ENCODE measurements at regions not wholly inside any gene's neighbourhood (a gene's known extent, or its start where the extent isn't known, plus 50 kb on each side); places are given as distances from the start of the nearest gene placed in this dataset.

DNA sequence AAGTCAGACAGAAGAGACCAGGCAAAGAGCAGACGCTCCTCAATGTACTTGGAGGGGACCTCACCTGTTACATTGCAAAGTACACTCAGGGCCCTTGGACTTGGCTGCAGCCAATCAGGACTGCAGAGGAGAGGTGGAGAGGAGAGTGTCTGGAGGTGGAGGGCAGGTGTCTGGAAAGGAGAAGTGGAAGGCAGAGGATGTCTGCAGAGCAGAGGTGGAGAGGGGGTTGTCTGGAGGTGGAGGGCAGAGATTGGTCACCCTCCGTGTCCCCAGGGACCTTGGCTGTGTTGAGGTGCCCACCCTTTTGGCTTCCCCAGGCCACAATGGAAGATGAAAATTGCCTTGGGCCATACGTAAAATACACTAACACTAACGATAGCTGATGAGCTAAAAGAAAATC, 241.3 kb upstream of the IRX2 start:
- in situ Hi-C loops (cut with HindIII; ENCODE audit: low sequenced_read_pairs) = no loop called here
- no peak for DNase-seq (ENCODE audit: low read depth, low spot score)
- H3K4me3 ChIP-seq (ENCODE audit: low read depth, low read length) = no peak overlapping the region
- TF ChIP-seq, protein P1, sequence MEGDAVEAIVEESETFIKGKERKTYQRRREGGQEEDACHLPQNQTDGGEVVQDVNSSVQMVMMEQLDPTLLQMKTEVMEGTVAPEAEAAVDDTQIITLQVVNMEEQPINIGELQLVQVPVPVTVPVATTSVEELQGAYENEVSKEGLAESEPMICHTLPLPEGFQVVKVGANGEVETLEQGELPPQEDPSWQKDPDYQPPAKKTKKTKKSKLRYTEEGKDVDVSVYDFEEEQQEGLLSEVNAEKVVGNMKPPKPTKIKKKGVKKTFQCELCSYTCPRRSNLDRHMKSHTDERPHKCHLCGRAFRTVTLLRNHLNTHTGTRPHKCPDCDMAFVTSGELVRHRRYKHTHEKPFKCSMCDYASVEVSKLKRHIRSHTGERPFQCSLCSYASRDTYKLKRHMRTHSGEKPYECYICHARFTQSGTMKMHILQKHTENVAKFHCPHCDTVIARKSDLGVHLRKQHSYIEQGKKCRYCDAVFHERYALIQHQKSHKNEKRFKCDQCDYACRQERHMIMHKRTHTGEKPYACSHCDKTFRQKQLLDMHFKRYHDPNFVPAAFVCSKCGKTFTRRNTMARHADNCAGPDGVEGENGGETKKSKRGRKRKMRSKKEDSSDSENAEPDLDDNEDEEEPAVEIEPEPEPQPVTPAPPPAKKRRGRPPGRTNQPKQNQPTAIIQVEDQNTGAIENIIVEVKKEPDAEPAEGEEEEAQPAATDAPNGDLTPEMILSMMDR (IDR thresholded peaks at IDR 0.05; ENCODE audit: low read depth, low read length) = no peak

GRCh38 chr5:2991884-2992283, 240.4 kb upstream of the IRX2 start:
- no peak overlapping the region for H3K4me3 ChIP-seq (ENCODE audit: low read depth, low read length)
- TF ChIP-seq, protein P1 (IDR thresholded peaks at IDR 0.05; ENCODE audit: low read depth, low read length) = no peak
- in situ Hi-C loops (cut with HindIII; ENCODE audit: low sequenced_read_pairs) = no loop called here
- no peak for DNase-seq (ENCODE audit: low read depth, low spot score)

DNA sequence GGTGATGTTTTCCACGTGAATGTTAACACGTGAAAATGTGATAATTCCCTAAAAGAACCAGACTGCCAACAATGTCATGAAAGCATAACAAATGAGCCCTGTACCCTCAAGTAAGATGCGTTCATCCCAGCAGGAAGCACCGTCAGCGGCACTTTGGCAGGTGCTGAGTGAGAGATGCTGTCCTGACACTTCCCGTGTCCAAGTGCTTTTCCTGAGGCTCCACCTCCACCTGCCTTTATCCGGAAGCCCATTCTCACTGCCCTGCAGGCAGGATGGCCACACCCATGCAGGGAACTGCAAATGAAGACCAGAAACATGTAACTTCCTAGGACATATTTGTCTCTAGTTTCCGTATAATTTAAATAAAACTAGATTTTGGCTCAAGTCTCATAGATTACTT, 238.0 kb upstream of the IRX2 start:
- DNase-seq (ENCODE audit: low read depth, low spot score) = no peak
- in situ Hi-C loops (cut with HindIII; ENCODE audit: low sequenced_read_pairs) = no loop called here
- no peak overlapping the region for H3K4me3 ChIP-seq (ENCODE audit: low read depth, low read length)
- TF ChIP-seq, protein P1 (IDR thresholded peaks at IDR 0.05; ENCODE audit: low read depth, low read length) = no peak

GRCh38 chr5:2986301-2986700, 234.8 kb upstream of the IRX2 start:
- in situ Hi-C loops (cut with HindIII; ENCODE audit: low sequenced_read_pairs) = no loop called here
- TF ChIP-seq, protein P1 (IDR thresholded peaks at IDR 0.05; ENCODE audit: low read depth, low read length) = no peak
- no peak for DNase-seq (ENCODE audit: low read depth, low spot score)
- no peak overlapping the region for H3K4me3 ChIP-seq (ENCODE audit: low read depth, low read length)

DNA sequence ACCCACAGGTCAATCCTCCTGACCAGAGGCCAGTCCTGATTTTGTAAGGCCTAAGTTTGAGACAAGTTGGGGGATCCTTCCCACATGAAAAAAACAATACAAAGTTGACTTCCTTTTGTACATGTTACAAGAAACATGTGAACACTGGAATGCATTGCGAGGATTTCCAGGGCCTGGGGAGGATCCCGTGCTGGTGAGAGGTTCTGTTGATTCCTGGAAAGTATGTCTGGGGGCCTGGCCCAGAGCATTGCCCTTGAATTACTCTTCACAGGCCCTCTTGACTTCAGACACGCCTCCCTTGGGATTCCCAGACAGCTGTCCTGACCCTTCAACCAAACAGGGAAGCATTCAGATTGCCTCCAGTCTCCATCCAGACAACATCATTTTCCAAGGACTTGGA, 234.2 kb upstream of the IRX2 start:
- H3K4me3 ChIP-seq (ENCODE audit: low read depth, low read length) = no peak overlapping the region
- in situ Hi-C loops (cut with HindIII; ENCODE audit: low sequenced_read_pairs) = no loop called here
- no peak for DNase-seq (ENCODE audit: low read depth, low spot score)
- TF ChIP-seq, protein P1 (IDR thresholded peaks at IDR 0.05; ENCODE audit: low read depth, low read length) = no peak

GRCh38 chr5:2983583-2984300, 232.3 kb upstream of the IRX2 start:
- TF ChIP-seq, protein P1 (IDR thresholded peaks at IDR 0.05; ENCODE audit: low read depth, low read length) = no peak
- DNase-seq (ENCODE audit: low read depth, low spot score) = no peak
- in situ Hi-C loops (cut with HindIII; ENCODE audit: low sequenced_read_pairs) = no loop called here
- H3K4me3 ChIP-seq (ENCODE audit: low read depth, low read length) = no peak overlapping the region

All from astrocyte of the spinal cord (primary cell).